ENCODE measurements at regions not wholly inside any gene's neighbourhood (a gene's known extent, or its start where the extent isn't known, plus 50 kb on each side); places are given as distances from the start of the nearest gene placed in this dataset.

- H3K9me3 ChIP-seq = peaks cover 5% of the 10 kb centered on the region; the same call in 1 of the 2 replicates
- H3K4me3 ChIP-seq (ENCODE audit: low read depth, low read length) = no peak overlapping the region
- Mint-ChIP-seq H3K27ac (ENCODE audit: unreplicated experiment) (no peak overlapping the region), H3K36me3 (ENCODE audit: insufficient read depth, unreplicated experiment) (peaks cover 5% of the 10 kb centered on the region), H3K27me3 (ENCODE audit: insufficient read depth, unreplicated experiment) (peaks cover 21% of the 10 kb centered on the region), H3K4me3 (ENCODE audit: unreplicated experiment) (no peak overlapping the region), H3K9me3 (ENCODE audit: unreplicated experiment) (peaks cover 11% of the 10 kb centered on the region), H3K4me1 (ENCODE audit: low read depth, unreplicated experiment) (no peaks in the 10 kb centered on the region)
- CTCF ChIA-PET = no interaction called here
- TF ChIP-seq, protein P1, sequence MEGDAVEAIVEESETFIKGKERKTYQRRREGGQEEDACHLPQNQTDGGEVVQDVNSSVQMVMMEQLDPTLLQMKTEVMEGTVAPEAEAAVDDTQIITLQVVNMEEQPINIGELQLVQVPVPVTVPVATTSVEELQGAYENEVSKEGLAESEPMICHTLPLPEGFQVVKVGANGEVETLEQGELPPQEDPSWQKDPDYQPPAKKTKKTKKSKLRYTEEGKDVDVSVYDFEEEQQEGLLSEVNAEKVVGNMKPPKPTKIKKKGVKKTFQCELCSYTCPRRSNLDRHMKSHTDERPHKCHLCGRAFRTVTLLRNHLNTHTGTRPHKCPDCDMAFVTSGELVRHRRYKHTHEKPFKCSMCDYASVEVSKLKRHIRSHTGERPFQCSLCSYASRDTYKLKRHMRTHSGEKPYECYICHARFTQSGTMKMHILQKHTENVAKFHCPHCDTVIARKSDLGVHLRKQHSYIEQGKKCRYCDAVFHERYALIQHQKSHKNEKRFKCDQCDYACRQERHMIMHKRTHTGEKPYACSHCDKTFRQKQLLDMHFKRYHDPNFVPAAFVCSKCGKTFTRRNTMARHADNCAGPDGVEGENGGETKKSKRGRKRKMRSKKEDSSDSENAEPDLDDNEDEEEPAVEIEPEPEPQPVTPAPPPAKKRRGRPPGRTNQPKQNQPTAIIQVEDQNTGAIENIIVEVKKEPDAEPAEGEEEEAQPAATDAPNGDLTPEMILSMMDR (IDR thresholded peaks at IDR 0.05; ENCODE audit: insufficient read depth in 1 of 2, low read depth in 1 of 2, low read length in 1 of 2, severe bottlenecking in 1 of 2, unreplicated experiment in 1 of 2) = no peak
- POLR2A ChIA-PET = no interaction called here
- H3K4me1 ChIP-seq = no peaks in the 10 kb centered on the region
- no TSS peak for BruUV-seq (replicated peaks)
- no peaks in the 10 kb centered on the region for H3K27me3 ChIP-seq (replicated peaks; ENCODE audit: control insufficient read depth, insufficient read depth, low read length)
- intact Hi-C loops (cut with micrococcal nuclease; ENCODE audit: unreplicated experiment) = no loop called here
- no peak for DNase-seq
- H3K36me3 ChIP-seq (ENCODE audit: control insufficient read depth, insufficient read depth, low read length) = no peaks in the 10 kb centered on the region
Observed at GRCh38 chr14:104510794-104511611, 68.6 kb upstream of the C14orf180 start.

- Mint-ChIP-seq H3K9me3 (ENCODE audit: unreplicated experiment) (peaks cover 11% of the 10 kb centered on the region), H3K4me3 (ENCODE audit: unreplicated experiment) (no peak overlapping the region), H3K4me1 (ENCODE audit: low read depth, unreplicated experiment) (no peaks in the 10 kb centered on the region), H3K27ac (ENCODE audit: unreplicated experiment) (no peak overlapping the region), H3K36me3 (ENCODE audit: insufficient read depth, unreplicated experiment) (peaks cover 5% of the 10 kb centered on the region), H3K27me3 (ENCODE audit: insufficient read depth, unreplicated experiment) (peaks cover 21% of the 10 kb centered on the region)
- POLR2A ChIA-PET = interaction anchor here (0.5 kb wide), 1 partner anchor 14 kb away, joined by 3 read pairs; no protein-coding TSS in a partner anchor
- Histone ChIP-seq H3K4me1 (no peaks in the 10 kb centered on the region), H3K4me3 (ENCODE audit: low read depth, low read length) (no peak overlapping the region), H3K9me3 (peaks cover 5% of the 10 kb centered on the region; the same call in 1 of the 2 replicates), H3K36me3 (ENCODE audit: control insufficient read depth, insufficient read depth, low read length) (no peaks in the 10 kb centered on the region), H3K27me3 (replicated peaks; ENCODE audit: control insufficient read depth, insufficient read depth, low read length) (no peaks in the 10 kb centered on the region)
- BruUV-seq (replicated peaks) = no TSS peak
- TF ChIP-seq, protein P1 (IDR thresholded peaks at IDR 0.05; ENCODE audit: insufficient read depth in 1 of 2, low read depth in 1 of 2, low read length in 1 of 2, severe bottlenecking in 1 of 2, unreplicated experiment in 1 of 2) = no peak
- no peak for DNase-seq
- CTCF ChIA-PET = interaction anchor here (0.7 kb wide), 1 partner anchor 123 kb away, joined by 4 read pairs; no protein-coding TSS in a partner anchor
- intact Hi-C loops (cut with micrococcal nuclease; ENCODE audit: unreplicated experiment) = no loop called here
Observed at GRCh38 chr14:104512061-104512460, 67.5 kb upstream of the C14orf180 start.

DNA sequence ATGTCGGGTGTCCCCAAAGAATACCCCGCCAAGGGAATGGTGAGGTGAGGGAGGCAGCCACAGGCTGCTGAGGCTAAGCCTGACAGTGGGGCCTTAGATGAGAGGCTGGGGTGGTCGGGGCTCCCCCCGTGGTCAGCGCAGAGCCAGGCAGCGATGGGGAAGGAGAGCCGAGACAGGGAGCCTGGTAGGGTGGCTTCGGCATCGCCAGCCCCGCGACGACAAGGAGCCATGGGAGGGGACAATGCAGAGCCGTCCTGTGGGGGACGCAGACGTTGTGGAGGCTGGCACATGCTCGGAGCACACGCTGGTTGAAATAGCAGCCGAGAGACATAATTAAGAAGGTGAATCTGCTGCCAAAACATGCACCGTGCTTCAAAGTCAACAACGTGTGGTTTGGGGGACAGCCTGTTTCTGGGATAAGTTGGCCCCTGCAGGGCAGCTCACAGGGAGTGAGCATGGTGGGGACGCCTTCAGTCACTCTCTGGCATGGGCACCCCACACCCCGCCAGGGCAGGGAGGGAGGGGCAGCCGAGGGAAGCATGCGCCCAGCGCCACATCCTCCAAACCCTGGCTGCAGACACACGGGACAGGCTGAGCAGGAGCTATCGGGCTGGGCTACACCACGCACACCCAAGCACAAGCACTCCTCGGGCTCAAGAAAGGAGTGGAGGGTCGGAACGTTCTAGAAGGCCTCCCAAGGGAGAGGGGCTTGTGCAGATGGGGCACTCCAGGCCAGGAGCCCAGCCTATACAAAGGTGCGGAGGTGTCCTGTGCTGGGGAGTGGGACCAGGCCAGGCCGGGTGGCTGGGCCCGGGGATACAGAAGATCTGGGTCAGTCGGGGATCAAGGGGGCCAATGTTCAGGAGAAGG lies 66.6 kb upstream of the C14orf180 start:
- Mint-ChIP-seq H3K27ac (ENCODE audit: unreplicated experiment) (no peak overlapping the region), H3K9me3 (ENCODE audit: unreplicated experiment) (peaks cover 6% of the 10 kb centered on the region), H3K4me1 (ENCODE audit: low read depth, unreplicated experiment) (no peaks in the 10 kb centered on the region), H3K36me3 (ENCODE audit: insufficient read depth, unreplicated experiment) (peaks cover 9% of the 10 kb centered on the region), H3K4me3 (ENCODE audit: unreplicated experiment) (no peak overlapping the region), H3K27me3 (ENCODE audit: insufficient read depth, unreplicated experiment) (peaks cover 19% of the 10 kb centered on the region)
- no peak for DNase-seq
- POLR2A ChIA-PET = interaction anchor here (0.5 kb wide), 1 partner anchor 15 kb away, joined by 3 read pairs; no protein-coding TSS in a partner anchor
- no TSS peak for BruUV-seq (replicated peaks)
- Histone ChIP-seq H3K27me3 (replicated peaks; ENCODE audit: control insufficient read depth, insufficient read depth, low read length) (no peaks in the 10 kb centered on the region), H3K4me1 (no peaks in the 10 kb centered on the region), H3K4me3 (ENCODE audit: low read depth, low read length) (no peak overlapping the region), H3K9me3 (peaks cover 5% of the 10 kb centered on the region; the same call in 1 of the 2 replicates), H3K36me3 (ENCODE audit: control insufficient read depth, insufficient read depth, low read length) (no peaks in the 10 kb centered on the region)
- CTCF ChIA-PET = no interaction called here
- TF ChIP-seq, protein P1 (IDR thresholded peaks at IDR 0.05; ENCODE audit: insufficient read depth in 1 of 2, low read depth in 1 of 2, low read length in 1 of 2, severe bottlenecking in 1 of 2, unreplicated experiment in 1 of 2) = no peak
- intact Hi-C loops (cut with micrococcal nuclease; ENCODE audit: unreplicated experiment) = no loop called here
